AG04450 (cell line): ENCODE measurements at regions not wholly inside any gene's neighbourhood (a gene's known extent, or its start where the extent isn't known, plus 50 kb on each side); places are given as distances from the start of the nearest gene placed in this dataset.

ENCODE experiments used
- CTCF ChIA-PET: fragments of 300-600, 350-600 bp; formaldehyde crosslinking; extraction: SDS; loops from one replicate; lab custom pipeline; 2022; ENCODE audit warnings: antibody characterized with exemption, inconsistent platforms; lab: Charles Lee
- POLR2A ChIA-PET: fragments of 350-600 bp; formaldehyde crosslinking; extraction: SDS; loops from one replicate; lab custom pipeline; 2021; ENCODE audit warnings: antibody characterized with exemption, inconsistent platforms; lab: Yijun Ruan, JAX
- DNase-seq: peaks from one replicate; pipeline ENCODE4 v3.0.0-alpha.2; 2011; ENCODE audit warnings: low read depth, low spot score
- H3K27ac ChIP-seq: one replicate; pipeline ENCODE4 v1.5.1; 2012; ENCODE audit warnings: low read depth, low read length, control low read depth
- H3K27me3 ChIP-seq: one replicate; pipeline ENCODE4 v1.6.0; 2012; ENCODE audit warnings: low read length; ENCODE audit not compliant: control insufficient read depth, insufficient read depth
- H3K4me3 ChIP-seq: 2 replicates; pipeline ENCODE4 v1.5.1; 2011; ENCODE audit warnings: mild to moderate bottlenecking, low read depth, low read length, control low read depth
- H3K9me3 ChIP-seq: 2 replicates; pipeline ENCODE4 v1.5.1; 2012; ENCODE audit warnings: low read length; ENCODE audit not compliant: control insufficient read depth, insufficient read depth
- CTCF ChIP-seq: IDR thresholded peaks from 2 replicates; pipeline ENCODE4 v1.5.1; 2011; ENCODE audit warnings: low read depth, low read length, control low read depth, inconsistent platforms

DNA sequence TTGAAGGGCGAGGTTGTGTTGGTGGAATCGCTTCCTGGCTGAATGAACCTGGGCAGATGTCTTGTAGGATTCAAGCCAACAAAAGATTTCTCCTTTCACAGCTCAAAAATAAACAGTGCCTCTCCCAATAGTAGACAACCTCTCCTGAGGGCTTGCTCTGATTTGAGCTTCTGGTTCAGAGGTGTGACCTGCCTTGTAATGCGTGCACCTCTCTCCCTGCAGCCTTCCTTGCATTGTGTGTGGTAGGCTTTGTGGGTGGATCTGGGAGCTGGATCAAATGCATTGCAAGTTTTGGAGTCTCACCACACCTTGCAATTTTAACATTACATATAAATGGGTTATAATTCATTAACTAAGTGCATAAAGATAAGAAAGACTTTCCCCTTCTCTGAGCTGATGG, 96.9 kb upstream of the PTCH1 start:
- Histone ChIP-seq H3K4me3 (no peak overlapping the region), H3K27me3 (peaks cover 6% of the 10 kb centered on the region), H3K9me3 (no peaks in the 10 kb centered on the region; the same call in 1 of the 2 replicates), H3K27ac (no peak overlapping the region)
- ChIA-PET POLR2A (no interaction called here), CTCF (no interaction called here)
- TF ChIP-seq CTCF = no peak
- DNase-seq = no peak

DNA sequence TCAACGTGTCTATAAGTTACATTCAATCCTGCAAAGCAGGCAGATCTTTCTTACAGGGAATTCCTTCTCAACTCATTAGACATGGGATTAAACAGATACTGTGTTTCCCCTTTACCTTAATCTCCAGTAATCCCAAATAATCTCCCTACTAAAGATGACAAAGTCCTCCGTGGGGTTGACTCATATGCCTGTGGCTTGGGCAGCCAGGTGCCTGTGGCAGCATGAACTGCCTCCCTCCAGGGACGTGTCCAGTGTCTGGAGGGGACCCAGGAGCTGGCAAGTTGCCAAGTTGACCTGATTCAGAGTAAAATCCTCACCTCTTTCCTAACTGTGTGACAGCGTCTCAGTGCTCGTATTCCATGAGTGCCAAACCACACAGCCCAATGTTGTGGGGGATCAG, 94.6 kb upstream of the PTCH1 start:
- H3K9me3 ChIP-seq = no peaks in the 10 kb centered on the region; the same call in 1 of the 2 replicates
- no peak overlapping the region for H3K27ac ChIP-seq
- POLR2A ChIA-PET = no interaction called here
- no peak overlapping the region for H3K4me3 ChIP-seq
- CTCF ChIA-PET = no interaction called here
- H3K27me3 ChIP-seq = peaks cover 3% of the 10 kb centered on the region
- DNase-seq = no peak
- TF ChIP-seq CTCF = no peak

DNA sequence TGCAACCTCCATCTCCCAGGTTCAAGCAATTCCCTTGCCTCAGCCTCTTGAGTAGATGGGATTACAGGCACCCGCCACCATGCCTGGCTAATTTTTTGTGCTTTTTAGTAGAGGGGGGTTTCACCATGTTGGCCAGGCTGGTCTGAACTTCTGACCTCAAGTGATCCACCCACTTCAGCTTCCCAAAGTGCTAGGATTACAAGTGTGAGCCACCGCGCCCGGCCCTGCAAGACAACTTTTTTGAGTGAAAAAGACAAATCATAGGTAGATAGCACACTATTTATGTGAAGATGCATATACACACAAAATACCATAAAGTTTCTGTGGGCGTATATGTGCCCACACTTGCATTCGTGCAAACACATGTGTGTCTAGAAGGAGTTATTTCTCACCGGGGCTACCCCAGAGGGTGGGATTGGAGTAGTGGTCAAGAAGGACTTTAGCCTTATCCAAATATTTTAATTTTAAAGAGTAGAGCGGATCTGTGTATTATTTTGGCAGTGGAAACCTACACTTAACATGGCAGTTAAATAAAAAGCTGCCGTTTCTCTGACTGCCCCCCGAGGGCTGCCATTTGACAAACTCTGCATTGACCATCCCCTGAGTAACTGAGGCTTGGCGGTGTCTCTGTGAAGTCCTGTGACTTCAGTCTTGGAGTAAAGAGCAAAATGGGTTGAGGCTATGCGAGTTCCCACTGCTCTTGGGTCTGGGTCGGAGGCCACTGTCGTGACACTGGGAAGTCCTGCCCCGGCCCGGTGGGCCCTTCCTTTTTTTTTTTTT, 93.4 kb upstream of the PTCH1 start:
- H3K27me3 ChIP-seq = peaks cover 5% of the 10 kb centered on the region
- POLR2A ChIA-PET = no interaction called here
- CTCF ChIA-PET = no interaction called here
- TF ChIP-seq CTCF = no peak
- no peak overlapping the region for H3K27ac ChIP-seq
- no peak for DNase-seq
- H3K4me3 ChIP-seq = no peak overlapping the region
- H3K9me3 ChIP-seq = no peaks in the 10 kb centered on the region; the same call in 1 of the 2 replicates

DNA sequence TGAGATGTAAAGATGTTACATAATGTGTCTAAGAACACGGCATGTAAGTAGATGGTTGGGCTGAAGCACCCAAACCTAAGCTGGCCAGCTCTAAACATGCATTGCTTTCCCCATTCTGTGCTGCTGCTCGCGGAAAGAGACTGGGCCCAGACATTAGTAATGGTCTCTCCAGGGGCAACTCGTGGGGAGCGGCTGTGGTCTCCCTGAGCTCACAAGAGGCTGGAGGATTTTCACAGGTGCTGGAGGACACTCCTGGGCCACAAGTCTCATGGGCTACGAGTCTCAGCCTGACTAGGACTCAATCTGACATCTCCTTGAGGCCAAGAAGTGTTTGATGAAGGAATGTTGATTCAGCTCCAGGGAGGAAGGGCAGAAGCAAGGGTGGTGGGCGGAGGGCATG, 92.7 kb upstream of the PTCH1 start:
- no peak for TF ChIP-seq CTCF

DNA sequence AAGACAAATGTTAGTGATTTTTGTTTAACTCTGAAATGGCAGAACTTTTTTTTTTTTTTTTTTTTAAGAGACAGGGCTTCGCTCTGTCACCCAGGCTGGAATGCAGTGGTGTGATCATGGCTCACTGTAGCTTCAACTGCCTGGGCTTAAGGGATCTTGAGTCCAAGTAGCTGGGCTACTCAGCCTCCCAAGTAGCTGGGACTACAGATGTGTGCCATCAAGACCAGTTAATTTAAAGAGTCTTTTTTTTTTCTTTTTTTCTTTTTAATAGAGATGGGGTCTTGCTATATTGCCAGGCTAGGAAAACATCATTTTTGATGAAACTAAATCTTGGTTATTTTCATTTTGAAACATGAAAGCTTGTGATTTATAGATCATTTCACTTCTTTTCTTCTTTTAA, 91.6 kb upstream of the PTCH1 start:
- no peaks in the 10 kb centered on the region; the same call in 1 of the 2 replicates for H3K9me3 ChIP-seq
- ChIA-PET POLR2A (no interaction called here), CTCF (interaction anchor here (0.7 kb wide), 2 partner anchors 23 to 50 kb away, joined by 4 to 7 read pairs; no protein-coding TSS in a partner anchor)
- no peak overlapping the region for H3K4me3 ChIP-seq
- no peak for DNase-seq
- no peak for TF ChIP-seq CTCF
- H3K27me3 ChIP-seq = peaks cover 7% of the 10 kb centered on the region
- no peak overlapping the region for H3K27ac ChIP-seq

More for the DNA sequence above, 92.7 kb upstream of the PTCH1 start:
- DNase-seq = no peak
- H3K27me3 ChIP-seq = peaks cover 5% of the 10 kb centered on the region
- POLR2A ChIA-PET = no interaction called here
- H3K4me3 ChIP-seq = no peak overlapping the region
- no peaks in the 10 kb centered on the region; the same call in 1 of the 2 replicates for H3K9me3 ChIP-seq
- CTCF ChIA-PET = no interaction called here
- no peak overlapping the region for H3K27ac ChIP-seq
